SH-SY5Y (cell line): ENCODE measurements at regions not wholly inside any gene's neighbourhood (a gene's known extent, or its start where the extent isn't known, plus 50 kb on each side); places are given as distances from the start of the nearest gene placed in this dataset.

ENCODE experiments used
- GATA2 ChIP-seq: IDR thresholded peaks from 2 replicates; pipeline ENCODE4 v1.6.1; 2011; ENCODE audit warnings: mild to moderate bottlenecking, low read depth, low read length
- GATA3 ChIP-seq: IDR thresholded peaks from 2 replicates; pipeline ENCODE4 v1.6.1; 2011; ENCODE audit warnings: low read depth, mild to moderate bottlenecking, low read length, moderate library complexity

DNA sequence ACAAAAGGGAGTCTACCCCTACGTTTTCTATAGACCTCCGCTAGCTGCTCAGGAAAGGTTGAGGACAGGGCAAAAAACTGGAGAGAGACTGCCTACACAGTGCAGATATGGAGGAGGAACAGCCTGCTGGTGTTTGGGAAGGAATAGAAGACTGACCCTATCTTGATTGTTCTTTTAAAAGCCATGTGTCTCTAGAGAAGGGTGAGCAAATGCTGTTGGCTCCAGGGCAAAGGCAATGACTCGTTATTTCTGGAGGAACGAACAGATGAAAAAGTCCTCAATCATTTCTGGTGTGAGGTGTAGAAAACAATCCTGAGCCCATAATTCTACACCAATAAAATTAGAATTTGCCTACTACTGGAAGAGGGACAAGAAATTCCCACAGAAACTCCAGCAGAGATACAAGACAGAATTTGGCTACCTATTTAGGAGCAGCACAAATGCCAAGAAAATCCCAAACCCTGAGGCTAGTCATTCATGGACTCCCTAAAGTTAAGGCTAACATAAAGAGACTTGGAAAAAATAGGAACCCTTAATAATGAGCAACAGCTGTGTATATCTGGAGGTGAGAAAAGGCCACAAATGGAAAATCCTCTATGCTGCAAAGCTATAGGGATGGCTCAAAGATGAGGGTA lies 1206.3 kb upstream of the CNTN5 start:
- TF ChIP-seq GATA2 (no peak), GATA3 (no peak)
